ENCODE measurements at regions not wholly inside any gene's neighbourhood (a gene's known extent, or its start where the extent isn't known, plus 50 kb on each side); places are given as distances from the start of the nearest gene placed in this dataset.
"Not testable (repeated sequence)": the region's sequence is repeated elsewhere in the genome, so short reads cannot be mapped to it uniquely, and the experiment has no call there.

DNA sequence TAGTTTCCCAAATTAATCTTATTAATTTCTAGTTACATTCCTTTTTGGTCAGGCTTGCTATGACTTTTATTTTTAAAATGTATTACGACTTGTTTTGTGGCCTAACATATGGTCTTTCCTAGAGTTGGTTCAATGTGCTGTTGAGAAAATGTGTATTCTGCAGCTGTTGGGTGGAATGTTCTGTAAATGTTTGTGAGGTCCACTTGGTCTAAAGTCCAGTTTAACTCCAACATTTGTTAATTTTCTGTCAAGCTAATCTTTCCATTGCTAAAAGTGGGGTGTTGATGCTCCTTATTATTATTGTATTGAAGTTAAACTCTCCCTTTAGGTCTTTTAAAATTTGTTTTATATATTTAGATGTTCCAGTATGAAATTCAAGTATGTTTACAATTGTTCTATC is 1010.8 kb upstream of the EDIL3 start:
- Histone ChIP-seq H3K27me3 (ENCODE audit: insufficient read depth, low read length, poor library complexity) (no peaks in the 10 kb centered on the region), H3K79me2 (ENCODE audit: control insufficient read depth, insufficient read depth, low read length) (no peaks in the 10 kb centered on the region), H3K9ac (ENCODE audit: low read length) (no peak overlapping the region), H4K5ac (ENCODE audit: low read length) (no peak overlapping the region), H3K4ac (ENCODE audit: low read depth, low read length) (no peak overlapping the region), H3K27ac (ENCODE audit: low read depth, low read length) (no peak overlapping the region), H3K36me3 (ENCODE audit: control insufficient read depth, insufficient read depth, low read length) (no peaks in the 10 kb centered on the region), H3K4me2 (ENCODE audit: low read length) (no peak overlapping the region), H4K8ac (ENCODE audit: low read depth, low read length) (no peak overlapping the region), H2BK15ac (replicated peaks; ENCODE audit: low read depth) (no peak overlapping the region), H3K79me1 (ENCODE audit: low read length) (no peaks in the 10 kb centered on the region), H2BK120ac (ENCODE audit: low read depth, low read length) (no peak overlapping the region), H3K56ac (ENCODE audit: low read length) (no peak overlapping the region), H2AK5ac (ENCODE audit: low read length) (no peak overlapping the region), H3K4me3 (ENCODE audit: low read length) (no peak overlapping the region), H2BK5ac (ENCODE audit: low read length) (no peak overlapping the region), H3K4me1 (ENCODE audit: control insufficient read depth, low read depth, low read length) (no peaks in the 10 kb centered on the region), H3K23ac (ENCODE audit: low read length) (no peak overlapping the region), H3K18ac (ENCODE audit: low read length) (no peak overlapping the region)
- no CpG with 5 or more reads among the region's 1 CpG for WGBS (ENCODE audit: extremely low coverage, insufficient coverage, low lambda C conversion rate)
- DNase-seq, result no peak

DNA sequence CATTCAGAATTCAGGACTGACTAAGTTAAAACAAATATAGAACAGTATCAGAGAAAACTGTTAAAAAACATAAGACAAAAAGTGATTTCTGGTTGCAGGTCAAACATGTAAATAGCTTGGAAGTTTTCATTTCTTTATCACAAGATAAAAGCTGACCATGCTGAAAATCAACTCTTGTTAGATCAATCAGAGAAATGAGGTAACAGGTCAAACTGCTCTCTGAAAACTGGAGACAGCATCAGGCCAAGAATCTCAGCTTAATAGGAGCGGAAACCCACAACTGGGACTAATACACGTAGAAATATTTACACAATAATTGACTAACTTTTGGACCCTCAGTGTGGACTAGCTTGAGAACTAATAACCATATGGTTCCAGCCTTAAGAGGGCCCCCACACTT is 1012.8 kb upstream of the EDIL3 start:
- H4K5ac ChIP-seq (ENCODE audit: low read length), result no peak overlapping the region
- no peak overlapping the region for H3K18ac ChIP-seq (ENCODE audit: low read length)
- H2AK5ac ChIP-seq (ENCODE audit: low read length), result no peak overlapping the region
- no peak overlapping the region for H3K27ac ChIP-seq (ENCODE audit: low read depth, low read length)
- H3K4me1 ChIP-seq (ENCODE audit: control insufficient read depth, low read depth, low read length), result no peaks in the 10 kb centered on the region
- H3K79me1 ChIP-seq (ENCODE audit: low read length), result no peaks in the 10 kb centered on the region
- no peaks in the 10 kb centered on the region for H3K79me2 ChIP-seq (ENCODE audit: control insufficient read depth, insufficient read depth, low read length)
- no peak overlapping the region for H2BK5ac ChIP-seq (ENCODE audit: low read length)
- DNase-seq, result no peak
- WGBS (ENCODE audit: extremely low coverage, insufficient coverage, low lambda C conversion rate), result no CpG with 5 or more reads among the region's 2 CpGs
- H3K56ac ChIP-seq (ENCODE audit: low read length), result no peak overlapping the region
- H2BK15ac ChIP-seq (replicated peaks; ENCODE audit: low read depth), result no peak overlapping the region
- no peaks in the 10 kb centered on the region for H3K27me3 ChIP-seq (ENCODE audit: insufficient read depth, low read length, poor library complexity)
- no peak overlapping the region for H3K4me3 ChIP-seq (ENCODE audit: low read length)
- H3K23ac ChIP-seq (ENCODE audit: low read length), result no peak overlapping the region
- H3K36me3 ChIP-seq (ENCODE audit: control insufficient read depth, insufficient read depth, low read length), result no peaks in the 10 kb centered on the region
- no peak overlapping the region for H4K8ac ChIP-seq (ENCODE audit: low read depth, low read length)
- no peak overlapping the region for H2BK120ac ChIP-seq (ENCODE audit: low read depth, low read length)
- no peak overlapping the region for H3K4ac ChIP-seq (ENCODE audit: low read depth, low read length)
- no peak overlapping the region for H3K9ac ChIP-seq (ENCODE audit: low read length)
- H3K4me2 ChIP-seq (ENCODE audit: low read length), result no peak overlapping the region

GRCh38 chr5:85428426-85428934 is 1043.8 kb upstream of the EDIL3 start:
- Histone ChIP-seq H4K8ac (ENCODE audit: low read depth, low read length) (no peak overlapping the region), H3K79me1 (ENCODE audit: low read length) (no peaks in the 10 kb centered on the region), H3K18ac (ENCODE audit: low read length) (no peak overlapping the region), H2BK120ac (ENCODE audit: low read depth, low read length) (no peak overlapping the region), H3K9ac (ENCODE audit: low read length) (no peak overlapping the region), H2BK15ac (replicated peaks; ENCODE audit: low read depth) (no peak overlapping the region), H3K23ac (ENCODE audit: low read length) (no peak overlapping the region), H3K4me2 (ENCODE audit: low read length) (no peak overlapping the region), H4K5ac (ENCODE audit: low read length) (no peak overlapping the region), H2BK5ac (ENCODE audit: low read length) (no peak overlapping the region), H3K27ac (ENCODE audit: low read depth, low read length) (no peak overlapping the region), H3K79me2 (ENCODE audit: control insufficient read depth, insufficient read depth, low read length) (no peaks in the 10 kb centered on the region), H3K27me3 (ENCODE audit: insufficient read depth, low read length, poor library complexity) (no peaks in the 10 kb centered on the region), H2AK5ac (ENCODE audit: low read length) (no peak overlapping the region), H3K4me1 (ENCODE audit: control insufficient read depth, low read depth, low read length) (no peaks in the 10 kb centered on the region), H3K56ac (ENCODE audit: low read length) (no peak overlapping the region), H3K4ac (ENCODE audit: low read depth, low read length) (no peak overlapping the region), H3K36me3 (ENCODE audit: control insufficient read depth, insufficient read depth, low read length) (no peaks in the 10 kb centered on the region), H3K4me3 (ENCODE audit: low read length) (no peak overlapping the region)
- no CpG with 5 or more reads among the region's 1 CpG for WGBS (ENCODE audit: extremely low coverage, insufficient coverage, low lambda C conversion rate)
- no peak for DNase-seq

DNA sequence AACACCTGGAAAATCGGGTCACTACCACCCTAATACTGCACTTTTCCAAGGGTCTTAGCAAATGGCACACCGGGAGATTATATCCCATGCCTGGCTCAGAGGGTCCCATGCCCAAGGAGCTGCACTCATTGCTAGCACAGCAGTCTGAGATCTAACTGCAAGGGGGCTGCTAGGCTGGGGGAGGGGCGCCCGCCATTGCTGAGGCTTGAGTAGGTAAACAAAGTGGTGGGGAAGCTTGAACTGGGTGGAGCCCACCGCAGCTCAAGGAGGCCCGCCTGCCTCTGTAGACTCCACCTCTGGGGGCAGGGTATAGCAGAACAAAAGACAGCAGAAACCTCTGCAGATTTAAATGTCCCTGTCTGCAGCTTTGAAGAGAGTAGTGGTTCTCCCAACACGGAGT is 1047.0 kb upstream of the EDIL3 start:
- H3K27ac ChIP-seq (ENCODE audit: low read depth, low read length); H3K4me1 ChIP-seq (ENCODE audit: control insufficient read depth, low read depth, low read length); H3K9ac ChIP-seq (ENCODE audit: low read length); H3K27me3 ChIP-seq (ENCODE audit: insufficient read depth, low read length, poor library complexity); H3K18ac ChIP-seq (ENCODE audit: low read length); H3K79me1 ChIP-seq (ENCODE audit: low read length); H3K4me3 ChIP-seq (ENCODE audit: low read length); H2AK5ac ChIP-seq (ENCODE audit: low read length); H3K79me2 ChIP-seq (ENCODE audit: control insufficient read depth, insufficient read depth, low read length); H2BK5ac ChIP-seq (ENCODE audit: low read length); H2BK15ac ChIP-seq (replicated peaks; ENCODE audit: low read depth); H3K36me3 ChIP-seq (ENCODE audit: control insufficient read depth, insufficient read depth, low read length); H4K8ac ChIP-seq (ENCODE audit: low read depth, low read length); DNase-seq; H3K23ac ChIP-seq (ENCODE audit: low read length); H2BK120ac ChIP-seq (ENCODE audit: low read depth, low read length); H3K4ac ChIP-seq (ENCODE audit: low read depth, low read length); H4K5ac ChIP-seq (ENCODE audit: low read length); H3K4me2 ChIP-seq (ENCODE audit: low read length); H3K56ac ChIP-seq (ENCODE audit: low read length): not testable (repeated sequence)
- no CpG with 5 or more reads among the region's 7 CpGs for WGBS (ENCODE audit: extremely low coverage, insufficient coverage, low lambda C conversion rate)

GRCh38 chr5:85441156-85441555 is 1056.5 kb upstream of the EDIL3 start:
- WGBS (ENCODE audit: extremely low coverage, insufficient coverage, low lambda C conversion rate), result no CpG with 5 or more reads among the region's 3 CpGs
- no peaks in the 10 kb centered on the region for H3K4me1 ChIP-seq (ENCODE audit: control insufficient read depth, low read depth, low read length)

DNA sequence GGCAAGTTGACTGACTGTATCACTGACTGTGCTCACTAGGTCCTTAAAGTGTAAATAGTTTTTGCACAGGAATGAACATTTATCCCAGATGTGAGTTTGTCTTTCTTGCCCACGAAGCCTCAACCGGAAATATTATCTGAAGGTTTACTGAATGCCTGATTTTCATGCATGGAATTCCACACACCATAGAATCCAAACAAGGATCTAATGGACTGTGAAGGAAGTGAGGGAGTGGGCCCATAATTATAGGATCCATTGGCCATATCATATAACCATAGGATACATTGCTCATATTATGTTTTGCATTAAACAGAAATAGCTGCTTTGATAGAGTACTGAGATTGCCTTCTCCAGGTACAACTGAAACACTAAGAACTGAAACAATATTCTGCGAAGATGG is 1057.2 kb upstream of the EDIL3 start:
- Histone ChIP-seq H3K4me1 (ENCODE audit: control insufficient read depth, low read depth, low read length) (no peaks in the 10 kb centered on the region), H3K4ac (ENCODE audit: low read depth, low read length) (no peak overlapping the region), H2BK15ac (replicated peaks; ENCODE audit: low read depth) (no peak overlapping the region), H3K56ac (ENCODE audit: low read length) (no peak overlapping the region), H2BK5ac (ENCODE audit: low read length) (no peak overlapping the region), H2AK5ac (ENCODE audit: low read length) (no peak overlapping the region), H3K9ac (ENCODE audit: low read length) (no peak overlapping the region), H3K36me3 (ENCODE audit: control insufficient read depth, insufficient read depth, low read length) (no peaks in the 10 kb centered on the region), H3K18ac (ENCODE audit: low read length) (no peak overlapping the region), H3K79me1 (ENCODE audit: low read length) (no peaks in the 10 kb centered on the region), H4K8ac (ENCODE audit: low read depth, low read length) (no peak overlapping the region), H3K4me2 (ENCODE audit: low read length) (no peak overlapping the region), H2BK120ac (ENCODE audit: low read depth, low read length) (no peak overlapping the region), H3K27ac (ENCODE audit: low read depth, low read length) (no peak overlapping the region), H4K5ac (ENCODE audit: low read length) (no peak overlapping the region), H3K27me3 (ENCODE audit: insufficient read depth, low read length, poor library complexity) (no peaks in the 10 kb centered on the region), H3K79me2 (ENCODE audit: control insufficient read depth, insufficient read depth, low read length) (no peaks in the 10 kb centered on the region), H3K23ac (ENCODE audit: low read length) (no peak overlapping the region), H3K4me3 (ENCODE audit: low read length) (no peak overlapping the region)
- no CpG with 5 or more reads among the region's 3 CpGs for WGBS (ENCODE audit: extremely low coverage, insufficient coverage, low lambda C conversion rate)
- no peak for DNase-seq

More at GRCh38 chr5:85441156-85441555, 1056.5 kb upstream of the EDIL3 start:
- Histone ChIP-seq H2BK5ac (ENCODE audit: low read length) (no peak overlapping the region), H3K79me1 (ENCODE audit: low read length) (no peaks in the 10 kb centered on the region), H2BK120ac (ENCODE audit: low read depth, low read length) (no peak overlapping the region), H3K27me3 (ENCODE audit: insufficient read depth, low read length, poor library complexity) (no peaks in the 10 kb centered on the region), H3K56ac (ENCODE audit: low read length) (no peak overlapping the region), H2AK5ac (ENCODE audit: low read length) (no peak overlapping the region), H4K8ac (ENCODE audit: low read depth, low read length) (no peak overlapping the region), H3K36me3 (ENCODE audit: control insufficient read depth, insufficient read depth, low read length) (no peaks in the 10 kb centered on the region), H4K5ac (ENCODE audit: low read length) (no peak overlapping the region), H3K18ac (ENCODE audit: low read length) (no peak overlapping the region), H3K4me2 (ENCODE audit: low read length) (no peak overlapping the region), H2BK15ac (replicated peaks; ENCODE audit: low read depth) (no peak overlapping the region), H3K4ac (ENCODE audit: low read depth, low read length) (no peak overlapping the region), H3K9ac (ENCODE audit: low read length) (no peak overlapping the region), H3K79me2 (ENCODE audit: control insufficient read depth, insufficient read depth, low read length) (no peaks in the 10 kb centered on the region), H3K27ac (ENCODE audit: low read depth, low read length) (no peak overlapping the region), H3K4me3 (ENCODE audit: low read length) (no peak overlapping the region), H3K23ac (ENCODE audit: low read length) (no peak overlapping the region)
- DNase-seq, result no peak
